ENCODE measurements at regions not wholly inside any gene's neighbourhood (a gene's known extent, or its start where the extent isn't known, plus 50 kb on each side); places are given as distances from the start of the nearest gene placed in this dataset.

- Histone ChIP-seq H4K20me1 (ENCODE audit: insufficient read depth, low read length) (no peaks in the 10 kb centered on the region), H3K27me3 (ENCODE audit: control insufficient read depth in 1 of 2, insufficient read depth in 2 of 2, low read length in 2 of 2) (peaks cover 0 to 4% of the 10 kb centered on the region in 2 experiments; a peak in 1 of 5 replicates), H2AFZ (ENCODE audit: low read length) (no peak overlapping the region), H3K36me3 (replicated peaks in 1 of 2; ENCODE audit: control insufficient read depth in 1 of 2, insufficient read depth in 2 of 2, low read length in 2 of 2) (no peaks in the 10 kb centered on the region), H3K4me3 (replicated peaks in 1 of 3; ENCODE audit: insufficient read depth in 1 of 3, low read depth in 2 of 3, low read length in 3 of 3) (no peak overlapping the region), H3K9me3 (ENCODE audit: low read length) (no peaks in the 10 kb centered on the region), H3K4me1 (ENCODE audit: insufficient read depth, low read length) (no peaks in the 10 kb centered on the region), H3K4me2 (ENCODE audit: low read depth, low read length) (no peak overlapping the region), H3K9ac (ENCODE audit: insufficient read depth, low read depth, low read length) (no peak overlapping the region), H3K79me2 (ENCODE audit: insufficient read depth, low read length) (no peaks in the 10 kb centered on the region), H3K27ac (ENCODE audit: extremely low read length, insufficient read depth, low read length) (no peak overlapping the region)
- no peak for TF ChIP-seq ZNF468 (CRISPR knock-in tag; IDR thresholded peaks at IDR 0.05)
- TF ChIP-seq EEA1 (CRISPR knock-in tag; IDR thresholded peaks at IDR 0.05; ENCODE audit: borderline replicate concordance): no peak
- no peak for TF ChIP-seq RFXANK (CRISPR knock-in tag; IDR thresholded peaks at IDR 0.05)
- TF ChIP-seq KDM4B (CRISPR knock-in tag; IDR thresholded peaks at IDR 0.05): no peak
- TF ChIP-seq ESRRA (CRISPR knock-in tag; IDR thresholded peaks at IDR 0.05; ENCODE audit: low read depth): no peak
- no peak for TF ChIP-seq JUNB (CRISPR knock-in tag; IDR thresholded peaks at IDR 0.05; ENCODE audit: borderline replicate concordance)
- no peak for TF ChIP-seq ZNF83 (CRISPR knock-in tag; IDR thresholded peaks at IDR 0.05; ENCODE audit: borderline replicate concordance)
- no peak for TF ChIP-seq ZBTB21 (CRISPR knock-in tag; IDR thresholded peaks at IDR 0.05)
- no peak for TF ChIP-seq ZBTB14 (CRISPR knock-in tag; IDR thresholded peaks at IDR 0.05)
- ATAC-seq: no peak
- CTCF ChIA-PET (ENCODE audit: low intra/inter-chr PET ratio, low total read pairs): no interaction called here
- in situ Hi-C loops (cut with HindIII; ENCODE audit: extremely low pct_ligation_motif_present, low pct_unique_long_range_greater_than_20kb) (no loop called here), intact Hi-C loops (cut with micrococcal nuclease; ENCODE audit: unreplicated experiment) (no loop called here)
- POLR2A ChIA-PET: no interaction called here
- DNase-seq (ENCODE audit: low spot score): no peak
- no peak for FAIRE-seq
- 7% methylated on average over 6 of the region's 6 CpGs for WGBS (ENCODE audit: low lambda C conversion rate)
- no TSS peak for BruUV-seq (replicated peaks)
Observed at GRCh38 chr14:97056086-97056485, 258.9 kb downstream of the VRK1 start.

Data from HepG2 (cell line).